Body of pancreas (tissue), 4 donors: ENCODE measurements at regions not wholly inside any gene's neighbourhood (a gene's known extent, or its start where the extent isn't known, plus 50 kb on each side); places are given as distances from the start of the nearest gene placed in this dataset.

Experiments used
- ATAC-seq: fragments of 150-250 bp; one replicate; pipeline ENCODE4 v1.9.1; 2016
- DNase-seq, 4 donors: peaks; one replicate each; pipeline ENCODE4 v3.0.0-alpha.2; 2019
- H3K27ac ChIP-seq, 4 donors: fragments of 200-600 bp; sonication (generic); 1 replicate in 3 of 4; 2 replicates in 1 of 4; pipeline versions ENCODE4 v1.5.1 to v1.6.1; 2016 to 2019; ENCODE audit warnings: mild to moderate bottlenecking in 1 of 4, mixed read lengths in 1 of 4, moderate library complexity in 1 of 4
- H3K27me3 ChIP-seq, 2 donors: fragments of 200-600 bp; sonication (generic); one replicate each; pipeline ENCODE4 v1.6.0; 2016; ENCODE audit warnings: mild to moderate bottlenecking in 1 of 2
- H3K36me3 ChIP-seq, 2 donors: fragments of 200-600 bp; sonication (generic); replicated peaks in 1 of 2; 2 replicates each; pipeline ENCODE4 v1.5.1; 2016; ENCODE audit warnings: low read depth in 2 of 2; ENCODE audit not compliant: insufficient read depth in 1 of 2
- H3K4me1 ChIP-seq: fragments of 200-600 bp; sonication (generic); one replicate; pipeline ENCODE4 v1.6.0; 2016
- H3K4me3 ChIP-seq, 2 donors: fragments of 200-600 bp; sonication (generic); 1 replicate in 1 of 2; 2 replicates in 1 of 2; pipeline ENCODE4 v1.5.1; 2016 to 2019
- H3K9me3 ChIP-seq, 3 donors: fragments of 200-600 bp; sonication (generic); 1 replicate in 2 of 3; 2 replicates in 1 of 3; pipeline ENCODE4 v1.5.1; 2016
- POLR2A ChIP-seq, 3 donors: fragments of 450-650 bp; IDR thresholded peaks; one replicate each; pipeline ENCODE4 v1.6.1; 2016; ENCODE audit warnings: antibody characterized with exemption in 3 of 3, mild to moderate bottlenecking in 2 of 3
- WGBS, 2 donors: methylation state at CpG; one replicate each; pipeline ENCODE4 v1.1.5; 2017; 5-methylcytosine and 5-hydroxymethylcytosine counted together
- intact Hi-C: fragments of 100-400 bp; cut with DNase I; formaldehyde crosslinking; loops from one replicate; pipeline ENCODE4 v1.15.1; 2023
- TF ChIP-seq, protein P1 (sequence below), 7 experiments: fragments of 450-650 bp in 4 of 7; fragments of 200-600 bp in 3 of 7; sonication (generic) in 3 of 7; IDR thresholded peaks; one replicate each; pipeline ENCODE4 v1.5.1; 2016 to 2019; ENCODE audit warnings: antibody characterized with exemption in 7 of 7

DNA sequence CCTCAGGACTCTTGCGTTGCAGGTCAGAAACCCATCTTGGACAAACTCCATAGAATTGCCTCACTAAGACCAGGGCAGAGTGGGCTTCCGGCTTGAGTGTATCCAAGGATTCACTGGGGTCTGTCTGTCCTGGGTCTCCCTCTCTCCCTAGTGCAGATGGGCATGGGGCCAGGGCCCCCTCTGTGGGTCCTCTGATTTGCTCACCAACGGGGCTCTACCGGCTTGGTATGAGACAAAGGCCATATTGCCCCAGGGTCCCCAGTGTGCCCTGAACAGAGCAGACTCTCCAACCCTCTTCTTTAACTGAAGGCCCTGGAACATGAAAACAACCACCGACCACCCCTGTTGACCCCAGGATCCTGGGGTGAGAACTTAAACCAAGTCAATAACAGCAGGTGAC lies 68.2 kb upstream of the CHST15 start:
- ATAC-seq (no peak), DNase-seq (no peak)
- Histone ChIP-seq H3K27me3 (no peaks in the 10 kb centered on the region), H3K4me1 (peaks cover 6% of the 10 kb centered on the region), H3K27ac (no peak overlapping the region), H3K9me3 (no peaks in the 10 kb centered on the region), H3K36me3 (no peaks in the 10 kb centered on the region), H3K4me3 (no peak overlapping the region)
- intact Hi-C loops, result no loop called here
- 56 to 86% methylated on average over 1 to 5 of the region's 5 CpGs for WGBS, 2 donors
- TF ChIP-seq, protein P1, sequence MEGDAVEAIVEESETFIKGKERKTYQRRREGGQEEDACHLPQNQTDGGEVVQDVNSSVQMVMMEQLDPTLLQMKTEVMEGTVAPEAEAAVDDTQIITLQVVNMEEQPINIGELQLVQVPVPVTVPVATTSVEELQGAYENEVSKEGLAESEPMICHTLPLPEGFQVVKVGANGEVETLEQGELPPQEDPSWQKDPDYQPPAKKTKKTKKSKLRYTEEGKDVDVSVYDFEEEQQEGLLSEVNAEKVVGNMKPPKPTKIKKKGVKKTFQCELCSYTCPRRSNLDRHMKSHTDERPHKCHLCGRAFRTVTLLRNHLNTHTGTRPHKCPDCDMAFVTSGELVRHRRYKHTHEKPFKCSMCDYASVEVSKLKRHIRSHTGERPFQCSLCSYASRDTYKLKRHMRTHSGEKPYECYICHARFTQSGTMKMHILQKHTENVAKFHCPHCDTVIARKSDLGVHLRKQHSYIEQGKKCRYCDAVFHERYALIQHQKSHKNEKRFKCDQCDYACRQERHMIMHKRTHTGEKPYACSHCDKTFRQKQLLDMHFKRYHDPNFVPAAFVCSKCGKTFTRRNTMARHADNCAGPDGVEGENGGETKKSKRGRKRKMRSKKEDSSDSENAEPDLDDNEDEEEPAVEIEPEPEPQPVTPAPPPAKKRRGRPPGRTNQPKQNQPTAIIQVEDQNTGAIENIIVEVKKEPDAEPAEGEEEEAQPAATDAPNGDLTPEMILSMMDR (IDR thresholded peaks at IDR 0.05), result no peak
- no peak for TF ChIP-seq POLR2A (IDR thresholded peaks at IDR 0.05)

DNA sequence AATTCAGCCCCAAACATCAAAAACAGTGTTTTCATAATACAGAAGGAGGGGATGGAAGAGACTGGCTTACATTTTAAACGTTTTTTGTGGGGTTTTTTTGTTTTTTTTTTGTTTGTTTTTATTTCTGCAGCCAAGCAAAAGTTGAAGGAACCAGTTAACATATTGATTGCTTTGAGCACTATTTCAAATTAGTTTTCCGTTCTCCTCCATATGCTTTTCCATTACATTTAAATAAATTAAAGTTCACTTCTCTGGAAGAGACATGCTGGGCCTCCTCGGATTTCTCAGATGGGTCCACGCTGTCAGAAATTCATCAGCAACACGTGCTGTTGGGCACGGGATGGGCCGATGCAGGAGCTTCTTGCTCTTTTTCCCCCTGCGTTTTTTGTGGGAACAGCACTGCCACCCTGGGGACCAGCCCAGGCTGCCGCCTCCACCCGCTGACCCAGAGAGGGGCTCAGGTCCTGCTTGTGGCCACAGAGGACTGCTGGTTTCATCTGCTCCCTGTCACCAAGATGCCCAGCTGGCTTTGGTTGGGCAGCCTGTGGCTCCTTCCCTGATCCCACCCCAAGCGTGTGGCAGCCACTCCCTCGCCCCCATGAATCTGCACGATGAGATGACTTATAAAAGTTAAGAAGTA lies 67.7 kb upstream of the CHST15 start:
- intact Hi-C loops, result no loop called here
- peaks cover 11% of the 10 kb centered on the region for H3K4me1 ChIP-seq
- WGBS, 2 donors, result 39 to 54% methylated on average over 11 to 12 of the region's 13 CpGs
- no peak for ATAC-seq
- H3K4me3 ChIP-seq, result no peak overlapping the region
- no peaks in the 10 kb centered on the region for H3K36me3 ChIP-seq
- H3K27ac ChIP-seq, result no peak overlapping the region
- no peak for TF ChIP-seq POLR2A (IDR thresholded peaks at IDR 0.05)
- TF ChIP-seq, protein P1 (IDR thresholded peaks at IDR 0.05), result no peak
- no peak for DNase-seq
- no peaks in the 10 kb centered on the region for H3K27me3 ChIP-seq
- no peaks in the 10 kb centered on the region for H3K9me3 ChIP-seq

GRCh38 chr10:124160176-124160575 lies 66.8 kb upstream of the CHST15 start:
- intact Hi-C loops, result no loop called here
- no peak overlapping the region for H3K27ac ChIP-seq

DNA sequence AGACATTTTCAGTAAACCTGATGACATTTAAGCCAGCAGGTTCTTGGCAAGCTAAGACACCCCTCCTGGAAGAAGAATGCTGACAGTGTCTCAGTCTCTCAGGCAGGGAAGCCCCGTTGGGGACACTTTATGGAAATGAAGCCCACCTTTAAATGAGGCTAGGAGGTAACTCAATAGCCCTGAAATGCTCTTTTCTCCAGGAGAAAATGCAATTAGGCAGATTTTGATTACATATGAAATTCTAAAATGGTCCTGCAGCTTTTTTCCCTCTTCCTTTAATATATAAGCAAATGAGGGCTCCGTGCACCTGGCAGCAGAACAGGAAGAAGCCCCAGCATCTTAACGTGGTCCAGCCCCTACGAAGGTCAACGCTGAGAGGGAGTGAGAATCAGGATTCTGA lies 65.8 kb upstream of the CHST15 start:
- TF ChIP-seq, protein P1 (IDR thresholded peaks at IDR 0.05), result no peak
- no peak for TF ChIP-seq POLR2A (IDR thresholded peaks at IDR 0.05)
- no peak overlapping the region for H3K4me3 ChIP-seq
- 57 to 65% methylated on average over 5 of the region's 5 CpGs for WGBS, 2 donors
- no peaks in the 10 kb centered on the region for H3K27me3 ChIP-seq
- H3K27ac ChIP-seq, result no peak overlapping the region
- no peaks in the 10 kb centered on the region for H3K36me3 ChIP-seq
- intact Hi-C loops, result no loop called here
- no peaks in the 10 kb centered on the region for H3K9me3 ChIP-seq
- ATAC-seq (no peak), DNase-seq (no peak)
- peaks cover 17% of the 10 kb centered on the region for H3K4me1 ChIP-seq

More at GRCh38 chr10:124160176-124160575, 66.8 kb upstream of the CHST15 start:
- DNase-seq (no peak), ATAC-seq (no peak)
- TF ChIP-seq, protein P1 (IDR thresholded peaks at IDR 0.05), result no peak
- TF ChIP-seq POLR2A (IDR thresholded peaks at IDR 0.05), result no peak
- no peak overlapping the region for H3K4me3 ChIP-seq
- H3K27me3 ChIP-seq, result no peaks in the 10 kb centered on the region
- 54 to 61% methylated on average over 6 to 10 of the region's 10 CpGs for WGBS, 2 donors
- peaks cover 17% of the 10 kb centered on the region for H3K4me1 ChIP-seq
- H3K36me3 ChIP-seq, result no peaks in the 10 kb centered on the region
- H3K9me3 ChIP-seq, result no peaks in the 10 kb centered on the region

GRCh38 chr10:124158592-124158991 lies 65.2 kb upstream of the CHST15 start:
- no peak for DNase-seq
- ATAC-seq, result no peak
- Histone ChIP-seq H3K36me3 (no peaks in the 10 kb centered on the region), H3K9me3 (no peaks in the 10 kb centered on the region), H3K4me3 (no peak overlapping the region), H3K27ac (no peak overlapping the region), H3K27me3 (no peaks in the 10 kb centered on the region), H3K4me1 (peaks cover 19% of the 10 kb centered on the region)
- 67 to 70% methylated on average over 6 to 8 of the region's 8 CpGs for WGBS, 2 donors
- TF ChIP-seq, protein P1 (IDR thresholded peaks at IDR 0.05), result no peak
- TF ChIP-seq POLR2A (IDR thresholded peaks at IDR 0.05), result no peak
- intact Hi-C loops, result no loop called here
